HL-60 (cell line): ENCODE measurements at regions not wholly inside any gene's neighbourhood (a gene's known extent, or its start where the extent isn't known, plus 50 kb on each side); places are given as distances from the start of the nearest gene placed in this dataset.

ENCODE experiments used
- DNase-seq, 2 experiments: peaks; one replicate each; pipeline ENCODE4 v3.0.0-alpha.2; 2010 to 2020; ENCODE audit warnings: low read depth in 1 of 2, low spot score in 1 of 2
- H3K27ac ChIP-seq: fragments of 250-450 bp; sonication (Bioruptor Pico); replicated peaks from 2 replicates; pipeline ENCODE4 v1.5.1; 2020; ENCODE audit warnings: mild to moderate bottlenecking, moderate library complexity
- H3K27me3 ChIP-seq: fragments of 250-450 bp; sonication (Bioruptor Pico); 2 replicates; pipeline ENCODE4 v1.5.1; 2021; ENCODE audit warnings: mild to moderate bottlenecking, moderate library complexity; ENCODE audit not compliant: insufficient read depth, poor library complexity, severe bottlenecking
- H3K4me3 ChIP-seq: replicated peaks from 2 replicates; pipeline ENCODE4 v1.5.1; 2011; ENCODE audit warnings: mild to moderate bottlenecking, control low read depth, low read length; ENCODE audit not compliant: insufficient read depth
- GABPA ChIP-seq: IDR thresholded peaks from 2 replicates; pipeline ENCODE4 v1.6.1; 2012; ENCODE audit warnings: low read depth
- POLR2AphosphoS5 ChIP-seq: IDR thresholded peaks from 2 replicates; pipeline ENCODE4 v1.6.1; 2012; ENCODE audit warnings: low read depth
- SPI1 ChIP-seq: IDR thresholded peaks from 2 replicates; pipeline ENCODE4 v1.6.1; 2012; ENCODE audit warnings: low read depth, mild to moderate bottlenecking, borderline replicate concordance
- TF ChIP-seq, protein P1 (sequence below): IDR thresholded peaks from 2 replicates; pipeline ENCODE4 v1.6.1; 2012; ENCODE audit warnings: low read depth; ENCODE audit not compliant: insufficient replicate concordance
- TF ChIP-seq, protein P2 (sequence below): IDR thresholded peaks from one replicate; pipeline ENCODE4 v1.5.1; 2011; ENCODE audit warnings: low read length, control low read depth, inconsistent platforms; ENCODE audit not compliant: insufficient read depth

DNA sequence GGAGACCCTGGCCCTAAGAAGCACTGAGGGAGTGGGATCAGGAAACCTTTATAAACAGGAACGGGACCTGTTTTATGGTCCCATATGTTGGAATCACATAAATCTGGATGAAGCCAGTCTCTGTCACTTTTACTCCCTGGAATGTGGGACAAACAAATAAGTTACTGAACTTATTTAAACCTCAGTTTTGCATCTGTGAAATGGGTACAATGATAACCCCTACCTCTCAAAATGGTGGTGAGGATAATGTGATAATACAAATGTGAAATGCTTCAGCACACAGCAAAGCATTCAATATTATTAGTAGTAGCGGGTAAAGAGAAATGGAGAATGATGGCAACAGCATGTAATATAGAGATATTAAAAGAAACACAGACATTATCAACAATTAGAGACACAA is 298.9 kb downstream of the ZSWIM6 start:
- TF ChIP-seq POLR2AphosphoS5 (no peak), GABPA (no peak), SPI1 (no peak)
- TF ChIP-seq, protein P1, sequence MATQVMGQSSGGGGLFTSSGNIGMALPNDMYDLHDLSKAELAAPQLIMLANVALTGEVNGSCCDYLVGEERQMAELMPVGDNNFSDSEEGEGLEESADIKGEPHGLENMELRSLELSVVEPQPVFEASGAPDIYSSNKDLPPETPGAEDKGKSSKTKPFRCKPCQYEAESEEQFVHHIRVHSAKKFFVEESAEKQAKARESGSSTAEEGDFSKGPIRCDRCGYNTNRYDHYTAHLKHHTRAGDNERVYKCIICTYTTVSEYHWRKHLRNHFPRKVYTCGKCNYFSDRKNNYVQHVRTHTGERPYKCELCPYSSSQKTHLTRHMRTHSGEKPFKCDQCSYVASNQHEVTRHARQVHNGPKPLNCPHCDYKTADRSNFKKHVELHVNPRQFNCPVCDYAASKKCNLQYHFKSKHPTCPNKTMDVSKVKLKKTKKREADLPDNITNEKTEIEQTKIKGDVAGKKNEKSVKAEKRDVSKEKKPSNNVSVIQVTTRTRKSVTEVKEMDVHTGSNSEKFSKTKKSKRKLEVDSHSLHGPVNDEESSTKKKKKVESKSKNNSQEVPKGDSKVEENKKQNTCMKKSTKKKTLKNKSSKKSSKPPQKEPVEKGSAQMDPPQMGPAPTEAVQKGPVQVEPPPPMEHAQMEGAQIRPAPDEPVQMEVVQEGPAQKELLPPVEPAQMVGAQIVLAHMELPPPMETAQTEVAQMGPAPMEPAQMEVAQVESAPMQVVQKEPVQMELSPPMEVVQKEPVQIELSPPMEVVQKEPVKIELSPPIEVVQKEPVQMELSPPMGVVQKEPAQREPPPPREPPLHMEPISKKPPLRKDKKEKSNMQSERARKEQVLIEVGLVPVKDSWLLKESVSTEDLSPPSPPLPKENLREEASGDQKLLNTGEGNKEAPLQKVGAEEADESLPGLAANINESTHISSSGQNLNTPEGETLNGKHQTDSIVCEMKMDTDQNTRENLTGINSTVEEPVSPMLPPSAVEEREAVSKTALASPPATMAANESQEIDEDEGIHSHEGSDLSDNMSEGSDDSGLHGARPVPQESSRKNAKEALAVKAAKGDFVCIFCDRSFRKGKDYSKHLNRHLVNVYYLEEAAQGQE: no peak
- TF ChIP-seq, protein P2, sequence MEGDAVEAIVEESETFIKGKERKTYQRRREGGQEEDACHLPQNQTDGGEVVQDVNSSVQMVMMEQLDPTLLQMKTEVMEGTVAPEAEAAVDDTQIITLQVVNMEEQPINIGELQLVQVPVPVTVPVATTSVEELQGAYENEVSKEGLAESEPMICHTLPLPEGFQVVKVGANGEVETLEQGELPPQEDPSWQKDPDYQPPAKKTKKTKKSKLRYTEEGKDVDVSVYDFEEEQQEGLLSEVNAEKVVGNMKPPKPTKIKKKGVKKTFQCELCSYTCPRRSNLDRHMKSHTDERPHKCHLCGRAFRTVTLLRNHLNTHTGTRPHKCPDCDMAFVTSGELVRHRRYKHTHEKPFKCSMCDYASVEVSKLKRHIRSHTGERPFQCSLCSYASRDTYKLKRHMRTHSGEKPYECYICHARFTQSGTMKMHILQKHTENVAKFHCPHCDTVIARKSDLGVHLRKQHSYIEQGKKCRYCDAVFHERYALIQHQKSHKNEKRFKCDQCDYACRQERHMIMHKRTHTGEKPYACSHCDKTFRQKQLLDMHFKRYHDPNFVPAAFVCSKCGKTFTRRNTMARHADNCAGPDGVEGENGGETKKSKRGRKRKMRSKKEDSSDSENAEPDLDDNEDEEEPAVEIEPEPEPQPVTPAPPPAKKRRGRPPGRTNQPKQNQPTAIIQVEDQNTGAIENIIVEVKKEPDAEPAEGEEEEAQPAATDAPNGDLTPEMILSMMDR: no peak
- H3K4me3 ChIP-seq: no peak overlapping the region
- H3K27me3 ChIP-seq: no peaks in the 10 kb centered on the region
- no peak for DNase-seq
- H3K27ac ChIP-seq: no peak overlapping the region

DNA sequence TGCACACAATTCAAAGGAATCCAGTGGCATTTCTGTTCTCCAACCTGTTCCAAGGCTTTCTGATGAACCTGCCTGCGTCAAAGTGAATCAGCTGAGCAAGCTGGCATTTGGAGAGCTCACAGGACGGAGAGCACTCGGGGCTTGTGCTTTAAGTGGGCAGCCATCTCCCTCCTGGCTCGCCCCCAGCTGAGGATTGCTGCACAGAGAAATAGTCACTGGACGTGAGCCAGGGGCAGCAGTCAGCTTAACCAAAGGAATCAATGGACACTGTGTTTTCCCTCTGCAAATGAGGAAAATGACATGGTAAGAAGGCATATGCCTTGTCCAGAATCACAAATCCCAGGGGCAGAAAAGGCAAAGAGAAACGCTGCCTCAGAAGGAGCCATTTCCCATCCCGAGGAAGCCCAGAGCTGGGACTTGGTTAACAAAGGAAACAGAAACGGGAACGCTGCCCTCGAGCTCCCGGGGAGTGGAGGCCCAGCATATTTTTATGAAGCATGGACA is 299.4 kb downstream of the ZSWIM6 start:
- TF ChIP-seq, protein P1: no peak
- no peak for TF ChIP-seq POLR2AphosphoS5
- H3K4me3 ChIP-seq: no peak overlapping the region
- DNase-seq: no peak
- H3K27ac ChIP-seq: no peak overlapping the region
- H3K27me3 ChIP-seq: no peaks in the 10 kb centered on the region

DNA sequence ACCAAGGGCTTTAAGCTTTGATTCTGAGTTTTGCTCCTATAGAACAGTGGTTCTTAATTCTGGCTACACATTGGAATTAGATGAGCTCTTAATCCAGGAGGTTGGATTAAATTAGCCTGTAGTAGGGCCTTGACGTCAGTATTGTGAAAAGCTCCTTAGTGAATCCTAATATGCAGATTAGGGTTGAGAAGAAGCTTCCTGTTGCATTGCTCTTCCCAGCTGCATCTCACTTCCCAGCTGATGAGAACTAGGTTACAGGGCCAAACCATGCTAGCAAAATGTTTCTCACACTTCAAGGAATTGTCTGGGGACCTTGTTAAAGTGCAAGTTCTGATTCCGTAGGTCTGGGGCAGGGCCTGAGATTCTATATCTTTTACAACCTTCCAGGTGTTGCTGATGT is 300.0 kb downstream of the ZSWIM6 start:
- Histone ChIP-seq H3K27ac (no peak overlapping the region), H3K4me3 (no peak overlapping the region), H3K27me3 (no peaks in the 10 kb centered on the region)
- TF ChIP-seq POLR2AphosphoS5: no peak
- no peak for DNase-seq

DNA sequence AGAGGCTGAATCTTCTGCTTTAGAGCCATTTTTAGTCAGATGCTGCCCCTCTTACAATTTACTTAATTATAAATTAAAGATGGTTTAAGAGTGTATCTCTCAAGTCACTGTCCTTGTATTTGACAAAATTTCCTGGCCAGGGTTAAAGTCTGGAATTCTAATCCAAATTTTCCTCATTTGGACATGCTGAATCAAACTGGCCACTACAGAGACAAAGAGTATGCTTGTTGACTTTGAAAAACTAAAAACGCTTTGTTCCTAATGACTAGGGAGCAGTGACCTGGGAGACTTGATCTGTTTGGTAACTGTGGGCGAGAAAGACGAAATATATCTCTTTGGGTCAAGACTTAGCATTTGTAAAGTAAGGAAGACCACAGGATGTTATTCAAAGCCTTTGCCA is 303.2 kb downstream of the ZSWIM6 start:
- H3K27ac ChIP-seq: no peak overlapping the region
- no peak for DNase-seq
- TF ChIP-seq, protein P2: no peak
- TF ChIP-seq SPI1 (no peak), GABPA (no peak), POLR2AphosphoS5 (no peak)
- TF ChIP-seq, protein P1: no peak
- no peaks in the 10 kb centered on the region for H3K27me3 ChIP-seq
- no peak overlapping the region for H3K4me3 ChIP-seq
